ENCODE measurements at regions not wholly inside any gene's neighbourhood (a gene's known extent, or its start where the extent isn't known, plus 50 kb on each side); places are given as distances from the start of the nearest gene placed in this dataset.
A peak's percentile ranks its signal among the peaks of the same experiment; 100 is the strongest.

DNA sequence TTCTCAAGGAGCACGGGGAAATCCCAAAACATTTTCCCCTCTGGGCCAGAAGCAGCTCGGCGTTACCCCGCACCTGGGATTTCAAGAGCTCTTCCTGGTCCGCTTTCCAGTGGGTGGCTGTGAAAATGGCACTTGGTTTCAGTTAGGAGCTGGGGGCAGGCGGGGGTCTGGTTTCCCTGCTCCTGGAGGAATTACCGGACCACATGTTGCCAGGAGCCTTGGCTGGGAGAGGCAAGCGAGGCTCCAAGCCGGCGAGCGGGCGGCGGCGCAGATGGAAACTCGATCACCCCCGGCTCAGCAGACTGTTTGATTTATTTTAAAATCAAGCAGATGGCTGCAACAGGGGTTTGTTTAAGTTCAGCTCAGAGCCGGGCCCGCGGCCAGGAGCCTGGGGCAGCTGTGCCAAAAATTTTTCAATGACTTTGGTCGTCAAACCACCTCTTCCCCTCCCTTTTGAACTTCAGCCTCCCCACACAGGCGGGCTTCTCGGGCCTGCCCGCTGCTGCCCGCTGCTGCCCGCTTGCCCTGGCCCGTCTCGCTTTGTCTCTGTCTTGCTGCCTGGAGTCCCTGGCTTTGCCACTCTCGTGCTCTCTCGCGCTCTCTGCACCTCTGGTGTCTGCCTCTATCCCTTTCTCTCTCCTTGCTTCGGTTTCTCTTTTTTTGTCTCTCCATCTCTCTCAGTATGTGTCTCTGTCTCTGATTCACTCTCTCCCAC, 108.0 kb upstream of the CIBAR2 start:
- H3K23ac ChIP-seq (ENCODE audit: insufficient read length, low read depth, low read length): no peak overlapping the region
- peaks cover 0 to 4% (median 3%) of the 10 kb centered on the region in 3 experiments; a peak in 2 of 7 replicates for H3K36me3 Mint-ChIP-seq (ENCODE audit: insufficient read depth in 1 of 3, low read depth in 3 of 3)
- 0 out of 5 replicates have a peak, but pooled peaks cover 0 to 2% of the 10 kb centered on the region in 2 experiments for H3K9me3 Mint-ChIP-seq
- no peak overlapping the region for H2BK15ac ChIP-seq (ENCODE audit: low read depth, low read length)
- H3K27me3 Mint-ChIP-seq (ENCODE audit: low read depth): peaks cover 3% of the 10 kb centered on the region; the same call in 1 of the 2 replicates
- no CpG with 5 or more reads among the region's 31 CpGs for WGBS (ENCODE audit: extremely low coverage, insufficient read length, low lambda C conversion rate)
- H3K18ac ChIP-seq (ENCODE audit: insufficient read length, low read depth, low read length): no peak overlapping the region
- H3K14ac ChIP-seq (ENCODE audit: insufficient read depth, low read length): peak overlapping the region; percentile 81
- no peaks in the 10 kb centered on the region for H3K27me3 ChIP-seq (ENCODE audit: insufficient read depth, low read length)
- no peak overlapping the region for H3K56ac ChIP-seq (ENCODE audit: insufficient read length, low read depth, low read length)
- H2AFZ ChIP-seq (ENCODE audit: low read length): no peak overlapping the region
- no peak overlapping the region for H3T11ph ChIP-seq (ENCODE audit: low read length)
- H3K79me1 ChIP-seq (ENCODE audit: insufficient read depth, low read depth, low read length, poor library complexity, severe bottlenecking): no peaks in the 10 kb centered on the region
- peak overlapping the region; percentile 15 to 45 (median 31); a peak in 6 of 7 replicates for H3K27ac Mint-ChIP-seq
- H3K27ac ChIP-seq (ENCODE audit: insufficient read length, low read depth, low read length): no peak overlapping the region
- H3K9ac ChIP-seq (ENCODE audit: extremely low read depth, insufficient read length, low read length): no peak overlapping the region
- no peak overlapping the region for H4K91ac ChIP-seq (ENCODE audit: insufficient read length, low read depth, low read length)
- no peaks in the 10 kb centered on the region for H3K23me2 ChIP-seq (ENCODE audit: insufficient read length, low read depth, low read length, poor library complexity, severe bottlenecking)
- H3K4ac ChIP-seq (ENCODE audit: low read depth, low read length): no peak overlapping the region; the same call in 1 of the 2 replicates
- no peaks in the 10 kb centered on the region for H4K20me1 ChIP-seq (ENCODE audit: control insufficient read depth, insufficient read depth, insufficient read length)
- H4K8ac ChIP-seq (replicated peaks; ENCODE audit: insufficient read length, low read depth, low read length): no peak overlapping the region
- H2BK20ac ChIP-seq (ENCODE audit: low read depth, low read length, poor library complexity, severe bottlenecking): no peak overlapping the region
- H4K5ac ChIP-seq (ENCODE audit: insufficient read length, low read depth, low read length): no peak overlapping the region
- no peak overlapping the region for H2BK5ac ChIP-seq (ENCODE audit: insufficient read length, low read length)
- no peak overlapping the region for H2BK120ac ChIP-seq (ENCODE audit: low read depth, low read length, poor library complexity, severe bottlenecking)
- H2BK12ac ChIP-seq (ENCODE audit: insufficient read length, low read depth, low read length): no peak overlapping the region
- no peak for DNase-seq
- peaks cover 15 to 48% of the 10 kb centered on the region in 2 experiments for H3K4me1 Mint-ChIP-seq
- TF ChIP-seq, protein P1, sequence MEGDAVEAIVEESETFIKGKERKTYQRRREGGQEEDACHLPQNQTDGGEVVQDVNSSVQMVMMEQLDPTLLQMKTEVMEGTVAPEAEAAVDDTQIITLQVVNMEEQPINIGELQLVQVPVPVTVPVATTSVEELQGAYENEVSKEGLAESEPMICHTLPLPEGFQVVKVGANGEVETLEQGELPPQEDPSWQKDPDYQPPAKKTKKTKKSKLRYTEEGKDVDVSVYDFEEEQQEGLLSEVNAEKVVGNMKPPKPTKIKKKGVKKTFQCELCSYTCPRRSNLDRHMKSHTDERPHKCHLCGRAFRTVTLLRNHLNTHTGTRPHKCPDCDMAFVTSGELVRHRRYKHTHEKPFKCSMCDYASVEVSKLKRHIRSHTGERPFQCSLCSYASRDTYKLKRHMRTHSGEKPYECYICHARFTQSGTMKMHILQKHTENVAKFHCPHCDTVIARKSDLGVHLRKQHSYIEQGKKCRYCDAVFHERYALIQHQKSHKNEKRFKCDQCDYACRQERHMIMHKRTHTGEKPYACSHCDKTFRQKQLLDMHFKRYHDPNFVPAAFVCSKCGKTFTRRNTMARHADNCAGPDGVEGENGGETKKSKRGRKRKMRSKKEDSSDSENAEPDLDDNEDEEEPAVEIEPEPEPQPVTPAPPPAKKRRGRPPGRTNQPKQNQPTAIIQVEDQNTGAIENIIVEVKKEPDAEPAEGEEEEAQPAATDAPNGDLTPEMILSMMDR (conservative IDR thresholded peaks at IDR 0.05): no peak
- no peak overlapping the region for H2AK5ac ChIP-seq (ENCODE audit: insufficient read length, low read length)
- no peak overlapping the region for H3K4me2 ChIP-seq (ENCODE audit: insufficient read depth, insufficient read length, low read length)
- H3K79me2 ChIP-seq (ENCODE audit: insufficient read depth, low read length): peaks cover 1% of the 10 kb centered on the region; the same call in 1 of the 2 replicates
- H3K4me3 Mint-ChIP-seq: peak overlapping the region in 1 of 2 experiments; percentile 17; a peak in 2 of 5 replicates
- H3K9me3 ChIP-seq (ENCODE audit: control insufficient read depth, low read depth, low read length): no peaks in the 10 kb centered on the region
- H3K4me1 ChIP-seq (ENCODE audit: insufficient read depth, low read length): peaks cover 3% of the 10 kb centered on the region

All from H9 (cell line).